ENCODE measurements at regions not wholly inside any gene's neighbourhood (a gene's known extent, or its start where the extent isn't known, plus 50 kb on each side); places are given as distances from the start of the nearest gene placed in this dataset.

DNA sequence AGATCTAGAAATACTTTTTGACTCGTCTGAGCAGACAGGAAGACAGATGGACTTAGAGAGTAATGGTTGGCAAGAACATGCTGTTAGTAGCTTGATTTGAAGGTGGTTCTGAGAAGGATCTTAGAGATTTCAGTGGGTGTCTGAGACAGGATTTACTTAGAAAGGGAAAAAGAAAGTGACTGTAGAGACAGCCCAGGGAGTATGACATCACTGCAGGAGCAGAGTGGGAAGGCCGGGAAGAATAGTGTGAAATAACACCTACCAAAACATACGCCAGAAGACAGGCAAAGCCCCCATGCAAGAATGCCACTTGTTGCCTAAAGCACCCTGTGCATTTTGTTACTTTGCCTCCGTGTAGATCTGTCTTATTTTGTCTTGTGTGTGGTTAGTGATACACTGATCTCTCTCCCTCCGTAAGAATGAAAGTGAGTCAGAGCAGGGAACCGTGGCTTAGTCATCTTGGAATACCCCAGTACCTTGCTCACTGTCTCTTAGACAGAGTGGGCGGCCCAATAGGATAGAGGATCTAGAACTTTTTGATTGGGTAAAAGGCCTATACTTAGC lies 161.3 kb upstream of the IFNG-AS1 start:
- CTCF ChIA-PET, result interaction anchor here (0.6 kb wide), 1 partner anchor 63 kb away, joined by 4 read pairs; no protein-coding TSS in a partner anchor
- intact Hi-C loops (cut with micrococcal nuclease), result loop anchor here (1.0 kb wide), 3 partner anchors 24 to 129 kb away; no protein-coding TSS in a partner anchor
- Mint-ChIP-seq H3K27me3 (ENCODE audit: low read depth) (no peaks in the 10 kb centered on the region), H3K4me3 (peak overlapping the region; percentile 30), H3K9me3 (peaks cover 2% of the 10 kb centered on the region), H3K27ac (peak overlapping the region; percentile 65), H3K36me3 (ENCODE audit: low read depth) (peaks cover 2% of the 10 kb centered on the region), H3K4me1 (ENCODE audit: low read depth) (peaks cover 11% of the 10 kb centered on the region)
- DNase-seq, result peak; percentile 79

DNA sequence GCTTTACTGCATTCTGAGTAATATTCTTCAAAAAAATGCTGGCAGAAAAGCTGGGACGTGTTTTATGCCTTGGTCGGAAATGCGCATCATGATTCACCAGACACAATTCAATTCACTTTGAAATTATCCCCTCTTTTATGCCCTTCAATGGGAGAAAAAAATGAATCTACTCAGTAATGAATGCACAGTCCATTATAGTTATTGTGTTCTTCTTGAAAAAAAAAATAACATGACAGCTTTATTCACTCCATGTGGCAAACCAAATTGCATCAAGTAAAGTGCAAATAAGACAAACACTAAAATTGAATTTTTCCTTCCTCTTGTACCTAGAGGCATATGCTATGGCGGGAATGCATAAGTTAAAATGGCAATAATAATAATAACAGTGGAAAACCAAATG lies 159.4 kb upstream of the IFNG-AS1 start:
- no peaks in the 10 kb centered on the region for H3K27me3 Mint-ChIP-seq (ENCODE audit: low read depth)
- peaks cover 11% of the 10 kb centered on the region for H3K4me1 Mint-ChIP-seq (ENCODE audit: low read depth)
- CTCF ChIA-PET, result interaction anchor here (1.1 kb wide), 1 partner anchor 473 kb away, joined by 3 read pairs; no protein-coding TSS in a partner anchor
- no peak overlapping the region for H3K27ac Mint-ChIP-seq
- H3K4me3 Mint-ChIP-seq, result no peak overlapping the region
- H3K36me3 Mint-ChIP-seq (ENCODE audit: low read depth), result peaks cover 2% of the 10 kb centered on the region
- H3K9me3 Mint-ChIP-seq, result peaks cover 2% of the 10 kb centered on the region
- no peak for DNase-seq
- intact Hi-C loops (cut with micrococcal nuclease), result no loop called here

GRCh38 chr12:67832155-67832554 lies 157.1 kb upstream of the IFNG-AS1 start:
- peaks cover 4% of the 10 kb centered on the region for H3K9me3 Mint-ChIP-seq
- CTCF ChIA-PET, result no interaction called here
- H3K4me1 Mint-ChIP-seq (ENCODE audit: low read depth), result peaks cover 11% of the 10 kb centered on the region

DNA sequence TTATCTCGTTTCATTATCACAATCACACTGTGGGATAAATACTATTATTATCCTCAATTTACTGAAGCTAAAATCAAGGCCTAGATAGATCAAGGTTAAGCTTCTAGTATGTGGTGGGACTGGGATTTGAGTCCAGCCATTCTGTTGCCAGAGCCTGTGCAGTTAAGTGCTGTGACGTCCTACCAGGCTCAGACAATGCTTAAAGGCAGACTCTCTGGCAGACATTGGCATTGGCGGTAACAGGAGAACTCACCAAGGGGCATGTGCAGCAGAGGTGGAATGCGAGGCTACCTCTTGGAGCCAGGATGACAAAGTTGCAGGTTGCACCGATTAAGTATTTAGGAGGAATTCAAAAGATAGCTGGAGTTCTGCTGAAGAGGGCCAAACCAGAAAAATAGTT lies 155.6 kb upstream of the IFNG-AS1 start:
- CTCF ChIA-PET, result no interaction called here
- Mint-ChIP-seq H3K9me3 (peaks cover 6% of the 10 kb centered on the region), H3K27ac (no peak overlapping the region)

More at GRCh38 chr12:67832155-67832554, 157.1 kb upstream of the IFNG-AS1 start:
- intact Hi-C loops (cut with micrococcal nuclease), result no loop called here
- no peak overlapping the region for H3K27ac Mint-ChIP-seq
- peaks cover 2% of the 10 kb centered on the region for H3K36me3 Mint-ChIP-seq (ENCODE audit: low read depth)
- H3K4me3 Mint-ChIP-seq, result no peak overlapping the region
- no peak for DNase-seq
- no peaks in the 10 kb centered on the region for H3K27me3 Mint-ChIP-seq (ENCODE audit: low read depth)

DNA sequence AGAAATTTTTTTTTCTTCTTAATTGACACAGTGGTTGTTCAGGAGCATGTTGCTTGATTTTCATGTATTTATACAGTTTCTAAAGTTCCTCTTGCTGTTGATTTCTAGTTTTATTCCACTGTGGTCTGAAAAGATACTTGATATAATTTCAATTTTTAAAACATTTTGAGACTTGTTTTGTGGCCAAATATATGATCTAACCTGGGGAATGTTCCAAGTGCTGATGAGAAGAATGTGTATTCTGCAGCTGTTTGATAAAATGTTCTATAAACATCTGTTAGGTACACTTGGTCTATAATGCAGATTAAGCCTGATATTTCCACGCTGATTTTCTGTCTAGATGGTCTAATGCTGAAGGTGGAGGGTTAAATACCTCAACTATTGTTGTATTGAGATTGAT lies 151.4 kb upstream of the IFNG-AS1 start:
- intact Hi-C loops (cut with micrococcal nuclease), result no loop called here
- no peak for DNase-seq
- Mint-ChIP-seq H3K36me3 (ENCODE audit: low read depth) (no peaks in the 10 kb centered on the region), H3K27me3 (ENCODE audit: low read depth) (no peaks in the 10 kb centered on the region), H3K4me1 (ENCODE audit: low read depth) (no peaks in the 10 kb centered on the region), H3K9me3 (peaks cover 21% of the 10 kb centered on the region), H3K4me3 (no peak overlapping the region), H3K27ac (no peak overlapping the region)
- CTCF ChIA-PET, result no interaction called here

More for the DNA sequence above, 155.6 kb upstream of the IFNG-AS1 start:
- Mint-ChIP-seq H3K27me3 (ENCODE audit: low read depth) (no peaks in the 10 kb centered on the region), H3K36me3 (ENCODE audit: low read depth) (peaks cover 2% of the 10 kb centered on the region), H3K4me3 (no peak overlapping the region), H3K4me1 (ENCODE audit: low read depth) (peaks cover 1% of the 10 kb centered on the region)
- intact Hi-C loops (cut with micrococcal nuclease), result no loop called here
- no peak for DNase-seq

DNA sequence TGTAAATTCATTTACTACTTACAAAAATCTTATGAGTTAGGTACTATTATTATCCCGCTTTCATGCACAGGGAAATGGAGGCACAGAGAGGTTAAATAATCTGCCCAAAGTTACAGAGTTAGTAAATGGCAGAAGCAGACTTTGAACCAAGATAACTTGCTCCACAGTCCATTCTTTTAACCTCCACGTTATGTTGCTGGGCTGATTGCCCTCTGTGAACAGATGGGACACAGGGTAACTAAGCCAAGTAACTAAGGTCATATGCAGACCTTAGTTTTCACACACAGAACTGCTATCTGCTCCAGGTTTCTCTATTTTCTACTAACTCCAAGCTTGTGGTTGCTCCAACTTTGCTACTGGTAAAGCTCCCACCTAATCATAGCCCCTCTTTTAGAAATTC lies 147.1 kb upstream of the IFNG-AS1 start:
- H3K4me3 Mint-ChIP-seq, result no peak overlapping the region
- CTCF ChIA-PET, result no interaction called here
- no peaks in the 10 kb centered on the region for H3K27me3 Mint-ChIP-seq (ENCODE audit: low read depth)
- H3K36me3 Mint-ChIP-seq (ENCODE audit: low read depth), result no peaks in the 10 kb centered on the region
- DNase-seq, result no peak
- peaks cover 19% of the 10 kb centered on the region for H3K9me3 Mint-ChIP-seq
- no peak overlapping the region for H3K27ac Mint-ChIP-seq
- peaks cover 2% of the 10 kb centered on the region for H3K4me1 Mint-ChIP-seq (ENCODE audit: low read depth)
- intact Hi-C loops (cut with micrococcal nuclease), result no loop called here

DNA sequence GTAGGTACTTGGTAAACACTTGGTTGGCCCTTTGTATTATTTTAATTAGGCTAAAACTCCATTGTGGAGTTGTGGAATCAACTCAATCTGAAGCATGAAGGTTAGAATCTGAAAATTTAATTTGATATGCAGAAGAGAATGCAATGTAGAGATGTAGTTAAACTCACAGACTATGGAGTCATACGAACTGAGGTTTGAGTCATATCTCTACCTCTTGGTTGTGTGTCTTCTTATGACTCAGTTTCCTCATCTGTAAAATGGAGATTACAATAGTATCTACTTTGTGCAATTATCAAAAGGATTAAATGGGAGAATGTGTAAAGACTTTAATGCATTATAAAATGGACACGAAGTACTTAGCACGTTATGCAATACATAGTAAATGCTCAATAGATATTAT lies 146.0 kb upstream of the IFNG-AS1 start:
- no peak for DNase-seq
- no peak overlapping the region for H3K27ac Mint-ChIP-seq
- peaks cover 15% of the 10 kb centered on the region for H3K9me3 Mint-ChIP-seq
- no peak overlapping the region for H3K4me3 Mint-ChIP-seq
- intact Hi-C loops (cut with micrococcal nuclease), result no loop called here
- CTCF ChIA-PET, result no interaction called here
- no peaks in the 10 kb centered on the region for H3K36me3 Mint-ChIP-seq (ENCODE audit: low read depth)
- peaks cover 2% of the 10 kb centered on the region for H3K4me1 Mint-ChIP-seq (ENCODE audit: low read depth)
- no peaks in the 10 kb centered on the region for H3K27me3 Mint-ChIP-seq (ENCODE audit: low read depth)

DNA sequence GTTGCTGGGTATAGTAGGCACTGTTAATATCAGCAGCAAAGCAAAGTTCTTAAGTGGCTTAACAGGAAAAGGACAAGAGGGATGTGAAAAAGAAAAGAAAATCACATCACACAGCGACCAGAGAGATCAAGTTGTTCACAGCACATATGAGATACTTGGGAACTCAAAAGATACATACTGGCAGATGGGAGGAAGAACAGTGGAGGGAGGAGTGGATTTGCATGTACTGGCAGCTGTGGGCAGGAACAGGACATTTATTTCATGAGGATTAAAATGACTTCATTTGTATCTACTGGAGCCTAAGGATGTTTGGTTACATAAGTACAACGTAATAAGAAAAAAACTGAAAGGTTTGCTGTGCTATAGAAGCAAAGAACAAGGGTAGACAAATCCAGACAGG lies 136.5 kb upstream of the IFNG-AS1 start:
- intact Hi-C loops (cut with micrococcal nuclease), result no loop called here
- Mint-ChIP-seq H3K27ac (no peak overlapping the region), H3K9me3 (peaks cover 3% of the 10 kb centered on the region), H3K27me3 (ENCODE audit: low read depth) (no peaks in the 10 kb centered on the region), H3K4me3 (no peak overlapping the region), H3K36me3 (ENCODE audit: low read depth) (no peaks in the 10 kb centered on the region), H3K4me1 (ENCODE audit: low read depth) (no peaks in the 10 kb centered on the region)
- DNase-seq, result no peak
- CTCF ChIA-PET, result no interaction called here

- no peak overlapping the region for H3K27ac Mint-ChIP-seq
- H3K4me1 Mint-ChIP-seq (ENCODE audit: low read depth), result no peaks in the 10 kb centered on the region
- H3K9me3 Mint-ChIP-seq, result peaks cover 3% of the 10 kb centered on the region
- H3K4me3 Mint-ChIP-seq, result no peak overlapping the region
- no peak for DNase-seq
- H3K27me3 Mint-ChIP-seq (ENCODE audit: low read depth), result no peaks in the 10 kb centered on the region
- intact Hi-C loops (cut with micrococcal nuclease), result no loop called here
- no peaks in the 10 kb centered on the region for H3K36me3 Mint-ChIP-seq (ENCODE audit: low read depth)
- CTCF ChIA-PET, result no interaction called here
Observed at GRCh38 chr12:67853204-67853603, 136.0 kb upstream of the IFNG-AS1 start.

GRCh38 chr12:67854351-67854750 lies 134.9 kb upstream of the IFNG-AS1 start:
- no peak overlapping the region for H3K27ac Mint-ChIP-seq
- peaks cover 3% of the 10 kb centered on the region for H3K9me3 Mint-ChIP-seq
- CTCF ChIA-PET, result no interaction called here
- no peaks in the 10 kb centered on the region for H3K4me1 Mint-ChIP-seq (ENCODE audit: low read depth)
- no peak for DNase-seq
- intact Hi-C loops (cut with micrococcal nuclease), result no loop called here
- H3K4me3 Mint-ChIP-seq, result no peak overlapping the region
- no peaks in the 10 kb centered on the region for H3K27me3 Mint-ChIP-seq (ENCODE audit: low read depth)
- no peaks in the 10 kb centered on the region for H3K36me3 Mint-ChIP-seq (ENCODE audit: low read depth)

DNA sequence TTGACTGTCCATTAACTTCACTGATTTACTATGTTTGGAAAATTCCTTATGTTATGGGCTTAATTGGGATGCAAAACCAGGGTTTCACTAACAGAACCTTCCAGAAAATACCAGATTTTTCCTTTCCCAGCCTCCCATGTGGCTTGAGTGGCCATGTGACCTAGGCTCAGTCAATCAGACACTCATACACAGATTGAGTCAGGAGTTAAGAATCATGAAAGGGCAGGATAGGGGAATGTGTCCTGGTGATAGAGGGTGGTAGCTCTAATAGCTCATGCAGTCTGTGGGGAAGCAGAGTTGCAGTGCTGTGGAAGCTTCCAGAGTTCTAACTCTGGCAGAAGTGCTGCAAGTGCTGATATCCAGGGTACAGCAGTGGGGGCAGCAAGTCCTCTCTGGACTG lies 134.1 kb upstream of the IFNG-AS1 start:
- H3K9me3 Mint-ChIP-seq, result no peaks in the 10 kb centered on the region
- H3K36me3 Mint-ChIP-seq (ENCODE audit: low read depth), result no peaks in the 10 kb centered on the region
- H3K27me3 Mint-ChIP-seq (ENCODE audit: low read depth), result no peaks in the 10 kb centered on the region
- H3K27ac Mint-ChIP-seq, result no peak overlapping the region
- CTCF ChIA-PET, result no interaction called here
- no peaks in the 10 kb centered on the region for H3K4me1 Mint-ChIP-seq (ENCODE audit: low read depth)
- DNase-seq, result no peak
- H3K4me3 Mint-ChIP-seq, result no peak overlapping the region
- intact Hi-C loops (cut with micrococcal nuclease), result no loop called here

DNA sequence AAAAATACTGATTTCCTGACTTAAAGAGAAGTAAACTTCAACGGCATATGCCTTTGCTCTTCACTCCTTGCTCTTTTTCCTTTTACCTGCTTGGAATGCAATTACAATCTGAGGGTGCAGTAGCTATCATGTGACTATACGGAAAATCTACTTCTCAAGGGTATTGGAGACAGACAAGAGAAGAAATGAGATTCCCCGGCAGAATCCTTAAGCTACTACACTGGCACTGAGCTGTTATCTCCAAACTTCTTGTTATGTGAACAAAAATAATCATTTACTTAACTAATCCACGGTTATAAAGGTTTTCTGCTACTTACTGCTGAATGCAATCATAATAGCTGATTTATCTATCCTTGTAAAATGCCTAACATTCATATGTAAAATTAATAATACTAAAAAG lies 118.0 kb upstream of the IFNG-AS1 start:
- H3K36me3 Mint-ChIP-seq (ENCODE audit: low read depth), result no peaks in the 10 kb centered on the region
- no peak overlapping the region for H3K4me3 Mint-ChIP-seq
- CTCF ChIA-PET, result interaction anchor here (1.8 kb wide), 1 partner anchor 20 kb away, joined by 3 read pairs; no protein-coding TSS in a partner anchor
- no peak overlapping the region for H3K27ac Mint-ChIP-seq
- H3K27me3 Mint-ChIP-seq (ENCODE audit: low read depth), result no peaks in the 10 kb centered on the region
- intact Hi-C loops (cut with micrococcal nuclease), result no loop called here
- no peak for DNase-seq
- H3K4me1 Mint-ChIP-seq (ENCODE audit: low read depth), result no peaks in the 10 kb centered on the region
- H3K9me3 Mint-ChIP-seq, result peaks cover 2% of the 10 kb centered on the region

DNA sequence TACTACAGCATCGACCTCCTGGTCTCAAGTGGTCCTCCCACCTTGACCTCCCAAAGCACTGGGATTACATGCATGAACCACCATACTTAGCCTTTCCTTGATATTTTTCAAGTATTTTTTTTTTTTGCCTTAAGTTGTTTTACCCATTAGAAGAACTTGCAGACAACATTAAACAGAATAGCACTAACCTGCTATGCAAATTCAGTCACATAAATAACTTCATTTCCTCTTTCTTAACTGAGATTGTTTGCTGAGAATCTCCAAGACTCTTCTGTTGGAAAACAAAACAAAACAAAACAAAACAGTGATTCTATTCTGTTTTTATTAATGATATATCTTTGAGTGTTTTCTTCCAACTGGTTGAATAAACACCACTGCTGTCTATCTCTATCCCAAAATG lies 115.9 kb upstream of the IFNG-AS1 start:
- H3K9me3 Mint-ChIP-seq, result peaks cover 2% of the 10 kb centered on the region
- no peak overlapping the region for H3K27ac Mint-ChIP-seq
- no peaks in the 10 kb centered on the region for H3K27me3 Mint-ChIP-seq (ENCODE audit: low read depth)
- H3K36me3 Mint-ChIP-seq (ENCODE audit: low read depth), result no peaks in the 10 kb centered on the region
- CTCF ChIA-PET, result no interaction called here
- intact Hi-C loops (cut with micrococcal nuclease), result no loop called here
- no peak for DNase-seq
- H3K4me1 Mint-ChIP-seq (ENCODE audit: low read depth), result no peaks in the 10 kb centered on the region
- no peak overlapping the region for H3K4me3 Mint-ChIP-seq

Data from activated naive CD4-positive, alpha-beta T cell treated with anti-CD3 and anti-CD28 coated beads for 36 hours (primary cell).